ENCODE measurements at regions not wholly inside any gene's neighbourhood (a gene's known extent, or its start where the extent isn't known, plus 50 kb on each side); places are given as distances from the start of the nearest gene placed in this dataset.

- Histone ChIP-seq H3K4me2 (no peak overlapping the region), H3K27ac (no peak overlapping the region), H3K4me3 (no peak overlapping the region), H3K4me1 (no peaks in the 10 kb centered on the region), H3K9me3 (no peaks in the 10 kb centered on the region)
- FAIRE-seq (no peak), ATAC-seq (no peak), DNase-seq (ENCODE audit: low read depth in 1 of 2, low spot score in 1 of 2) (no peak)
- ChIA-PET CTCF (interaction anchor here (1.2 kb wide), 1 partner anchor 11 kb away, joined by 5 read pairs; no protein-coding TSS in a partner anchor), POLR2A (no interaction called here)
- TF ChIP-seq CTCF (IDR thresholded peaks at IDR 0.05) (no peak), CBX2 (IDR thresholded peaks at IDR 0.05; ENCODE audit: borderline replicate concordance, low read depth) (no peak), HOXB13 (CRISPR knock-in tag; IDR thresholded peaks at IDR 0.05; ENCODE audit: low read depth) (no peak), FOSB (CRISPR knock-in tag; IDR thresholded peaks at IDR 0.05) (no peak), KDM5A (IDR thresholded peaks at IDR 0.05) (no peak), NR3C1 (IDR thresholded peaks at IDR 0.05) (no peak), HEYL (CRISPR knock-in tag; IDR thresholded peaks at IDR 0.05) (no peak), CEBPB (IDR thresholded peaks at IDR 0.05) (no peak), MYC (IDR thresholded peaks at IDR 0.05; ENCODE audit: borderline replicate concordance, low read length) (no peak), JUNB (IDR thresholded peaks at IDR 0.05) (no peak), USF2 (IDR thresholded peaks at IDR 0.05) (no peak), SREBF2 (IDR thresholded peaks at IDR 0.05) (no peak), ELK1 (IDR thresholded peaks at IDR 0.05; ENCODE audit: low read depth, low read length) (no peak), HDAC2 (IDR thresholded peaks at IDR 0.05) (no peak), GATA3 (IDR thresholded peaks at IDR 0.05; ENCODE audit: borderline replicate concordance) (no peak)
- WGBS (ENCODE audit: missing lambda C conversion rate): 3% methylated on average over 1 of the region's 1 CpG
Observed at GRCh38 chr3:55170444-55170843, 242.6 kb upstream of the LRTM1 start.

- no peak overlapping the region for H3K4me2 ChIP-seq
- no peak for TF ChIP-seq RARB (CRISPR knock-in tag; IDR thresholded peaks at IDR 0.05)
- TF ChIP-seq ATOH8 (CRISPR knock-in tag; IDR thresholded peaks at IDR 0.05; ENCODE audit: low read depth): no peak
- no peak for TF ChIP-seq ZFP36 (IDR thresholded peaks at IDR 0.05; ENCODE audit: borderline replicate concordance, partially characterized antibody)
- TF ChIP-seq HES2 (IDR thresholded peaks at IDR 0.05): no peak
- no peak for TF ChIP-seq JUN (IDR thresholded peaks at IDR 0.05)
- TF ChIP-seq FOXS1 (CRISPR knock-in tag; IDR thresholded peaks at IDR 0.05): no peak
- TF ChIP-seq HOXA7 (CRISPR knock-in tag; IDR thresholded peaks at IDR 0.05): no peak
- no peak for TF ChIP-seq RCOR1 (IDR thresholded peaks at IDR 0.05; ENCODE audit: low read depth, low read length)
- no peak for TF ChIP-seq USF2 (IDR thresholded peaks at IDR 0.05)
- no peak for TF ChIP-seq CBX2 (IDR thresholded peaks at IDR 0.05; ENCODE audit: borderline replicate concordance, low read depth)
- TF ChIP-seq GATA3 (IDR thresholded peaks at IDR 0.05; ENCODE audit: borderline replicate concordance): no peak
- TF ChIP-seq RAD21 (conservative IDR thresholded peaks at IDR 0.05 in 1 of 2, IDR thresholded peaks at IDR 0.05 in 1 of 2): no peak
- TF ChIP-seq MYC (IDR thresholded peaks at IDR 0.05; ENCODE audit: borderline replicate concordance, low read length): no peak
- no peak for TF ChIP-seq EHMT2 (IDR thresholded peaks at IDR 0.05; ENCODE audit: low read depth)
- ATAC-seq (no peak), DNase-seq (ENCODE audit: low read depth in 1 of 2, low spot score in 1 of 2) (peak in 1 of 2 experiments; percentile 1), FAIRE-seq (no peak)
- ChIA-PET CTCF (interaction anchor here (1.2 kb wide), 1 partner anchor 11 kb away, joined by 5 read pairs; no protein-coding TSS in a partner anchor), POLR2A (no interaction called here)
- no peak overlapping the region for H3K4me3 ChIP-seq
- no peaks in the 10 kb centered on the region for H3K4me1 ChIP-seq
- no peaks in the 10 kb centered on the region for H3K9me3 ChIP-seq
- no peak overlapping the region for H3K27ac ChIP-seq
- 12% methylated on average over 5 of the region's 5 CpGs for WGBS (ENCODE audit: missing lambda C conversion rate)
Observed at GRCh38 chr3:55169608-55170072, 241.8 kb upstream of the LRTM1 start.
